Trophoblast cell (in vitro differentiated cells and primary cell): ENCODE measurements at regions not wholly inside any gene's neighbourhood (a gene's known extent, or its start where the extent isn't known, plus 50 kb on each side); places are given as distances from the start of the nearest gene placed in this dataset.

ENCODE experiments used
- DNase-seq, 2 donors: peaks; one replicate each; pipeline ENCODE4 v3.0.0-alpha.2; 2016
- H2AFZ ChIP-seq: 2 replicates; pipeline ENCODE4 v1.6.1; 2013; ENCODE audit warnings: low read length, moderate library complexity, mild to moderate bottlenecking; ENCODE audit not compliant: insufficient read depth, poor library complexity
- H2AK5ac ChIP-seq: 2 replicates; pipeline ENCODE4 v1.6.1; 2013; ENCODE audit warnings: mild to moderate bottlenecking, low read length
- H2BK120ac ChIP-seq: 2 replicates; pipeline ENCODE4 v1.6.1; 2013; ENCODE audit warnings: low read length, mild to moderate bottlenecking, moderate library complexity; ENCODE audit not compliant: insufficient read depth, poor library complexity
- H2BK12ac ChIP-seq: 2 replicates; pipeline ENCODE4 v1.6.1; 2013; ENCODE audit warnings: mild to moderate bottlenecking, low read length, moderate library complexity
- H2BK5ac ChIP-seq: 2 replicates; pipeline ENCODE4 v1.6.1; 2013; ENCODE audit warnings: low read length, low read depth, moderate library complexity, mild to moderate bottlenecking; ENCODE audit not compliant: poor library complexity
- H3K14ac ChIP-seq: 2 replicates; pipeline ENCODE4 v1.6.1; 2013; ENCODE audit warnings: mild to moderate bottlenecking, low read length
- H3K18ac ChIP-seq: 2 replicates; pipeline ENCODE4 v1.6.1; 2013; ENCODE audit warnings: mild to moderate bottlenecking, low read length
- H3K23ac ChIP-seq: 2 replicates; pipeline ENCODE4 v1.6.1; 2013; ENCODE audit warnings: low read length
- H3K27ac ChIP-seq: 2 replicates; pipeline ENCODE4 v1.5.1; 2013; ENCODE audit warnings: low read depth, mild to moderate bottlenecking, inconsistent platforms, low read length, moderate library complexity
- H3K27me3 ChIP-seq: 2 replicates; pipeline ENCODE4 v1.6.1; 2013; ENCODE audit warnings: inconsistent platforms, mild to moderate bottlenecking, low read length, moderate library complexity; ENCODE audit not compliant: insufficient read depth
- H3K36me3 ChIP-seq, 2 experiments: 1 replicate in 1 of 2; 2 replicates in 1 of 2; pipeline ENCODE4 v1.6.1; 2013; ENCODE audit warnings: low read length in 2 of 2, mild to moderate bottlenecking in 2 of 2, moderate library complexity in 1 of 2; ENCODE audit not compliant: insufficient read depth in 2 of 2, control insufficient read depth in 1 of 2
- H3K4ac ChIP-seq: 2 replicates; pipeline ENCODE4 v1.6.1; 2013; ENCODE audit warnings: low read depth, mild to moderate bottlenecking, low read length, moderate library complexity
- H3K4me1 ChIP-seq, 2 experiments: 1 replicate in 1 of 2; 2 replicates in 1 of 2; pipeline ENCODE4 v1.6.1; 2013; ENCODE audit warnings: low read length in 2 of 2, mild to moderate bottlenecking in 2 of 2, moderate library complexity in 1 of 2; ENCODE audit not compliant: insufficient read depth in 2 of 2, control insufficient read depth in 1 of 2
- H3K4me2 ChIP-seq: 2 replicates; pipeline ENCODE4 v1.6.1; 2013; ENCODE audit warnings: inconsistent platforms, mild to moderate bottlenecking, low read length, moderate library complexity
- H3K4me3 ChIP-seq: 2 replicates; pipeline ENCODE4 v1.5.1; 2013; ENCODE audit warnings: mild to moderate bottlenecking, low read depth, low read length, inconsistent platforms
- H3K79me1 ChIP-seq: one replicate; pipeline ENCODE4 v1.6.1; 2013; ENCODE audit warnings: low read length
- H3K79me2 ChIP-seq: 2 replicates; pipeline ENCODE4 v1.6.1; 2013; ENCODE audit warnings: low read length, mild to moderate bottlenecking; ENCODE audit not compliant: control insufficient read depth, insufficient read depth, poor library complexity
- H3K9ac ChIP-seq: 2 replicates; pipeline ENCODE4 v1.6.1; 2013; ENCODE audit warnings: mild to moderate bottlenecking, low read length
- H3K9me3 ChIP-seq: 2 replicates; pipeline ENCODE4 v1.6.1; 2013; ENCODE audit warnings: low read depth, mild to moderate bottlenecking, control low read depth, inconsistent platforms, low read length; ENCODE audit not compliant: insufficient read depth
- H4K12ac ChIP-seq: 2 replicates; pipeline ENCODE4 v1.6.1; 2013; ENCODE audit warnings: low read depth, mild to moderate bottlenecking, low read length, moderate library complexity
- H4K8ac ChIP-seq: 2 replicates; pipeline ENCODE4 v1.6.1; 2013; ENCODE audit warnings: low read depth, mild to moderate bottlenecking, low read length, moderate library complexity
- H4K91ac ChIP-seq: one replicate; pipeline ENCODE4 v1.6.1; 2013; ENCODE audit warnings: low read depth, mild to moderate bottlenecking, low read length, moderate library complexity
- WGBS: extraction: QIAGEN DNeasy Blood & Tissue Kit; methylation state at CpG from one replicate; pipeline ENCODE4 v1.1.7; 2013; ENCODE audit warnings: missing lambda C conversion rate; ENCODE audit not compliant: insufficient read length, insufficient coverage; ENCODE audit errors: extremely low coverage; 5-methylcytosine and 5-hydroxymethylcytosine counted together

- Histone ChIP-seq H3K4ac (no peak overlapping the region), H3K27ac (no peak overlapping the region)
Observed at GRCh38 chr18:10399465-10399864, 55.0 kb upstream of the APCDD1 start.

DNA sequence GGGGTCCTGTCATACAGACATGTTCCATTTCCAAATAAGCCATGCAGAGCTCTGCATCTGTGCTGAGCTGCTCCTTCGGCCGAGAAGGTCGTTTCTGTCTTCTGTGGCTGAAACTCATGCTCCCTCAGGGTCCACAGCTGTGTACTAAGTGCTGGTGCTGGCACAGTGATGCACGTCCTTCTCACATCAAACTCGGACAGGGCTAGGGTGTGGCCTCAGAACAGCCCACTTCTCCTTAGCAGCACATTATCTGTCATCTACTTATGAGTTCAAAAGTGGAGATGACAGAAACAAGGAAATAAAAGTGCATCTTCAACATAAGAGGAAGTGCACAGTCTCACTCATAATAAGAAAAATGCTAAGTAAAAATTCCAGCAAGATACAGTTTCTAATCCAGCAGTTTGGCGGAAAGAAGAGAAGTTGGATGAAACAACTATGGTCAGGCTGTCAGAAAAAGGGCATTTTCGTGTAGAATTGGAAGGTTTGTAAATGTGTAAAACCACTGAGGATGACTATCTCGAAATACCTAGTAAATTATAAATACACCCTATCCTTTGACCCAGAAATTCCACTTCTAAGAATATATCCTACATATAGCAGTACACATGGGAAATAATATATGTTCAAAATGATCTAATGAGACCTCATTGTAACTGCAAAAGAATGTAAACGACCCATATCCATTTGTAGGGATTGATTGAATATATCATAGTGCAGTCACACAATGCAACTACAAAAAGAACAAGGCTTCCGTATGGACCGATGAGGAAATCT, 53.7 kb upstream of the APCDD1 start:
- Histone ChIP-seq H3K14ac (no peak overlapping the region), H2AK5ac (no peak overlapping the region), H3K27ac (no peak overlapping the region), H4K8ac (no peak overlapping the region), H2BK120ac (no peak overlapping the region), H3K9ac (no peak overlapping the region), H3K4me2 (no peak overlapping the region), H2BK12ac (no peak overlapping the region), H2AFZ (no peak overlapping the region), H4K12ac (no peak overlapping the region), H3K18ac (no peak overlapping the region), H4K91ac (no peak overlapping the region), H3K4me3 (no peak overlapping the region), H3K4ac (no peak overlapping the region), H3K23ac (no peak overlapping the region), H3K27me3 (peaks cover 3% of the 10 kb centered on the region), H3K79me1 (no peaks in the 10 kb centered on the region), H2BK5ac (no peak overlapping the region), H3K79me2 (no peaks in the 10 kb centered on the region), H3K36me3 (no peaks in the 10 kb centered on the region), H3K9me3 (no peaks in the 10 kb centered on the region), H3K4me1 (no peaks in the 10 kb centered on the region)
- no peak for DNase-seq
- no CpG with 5 or more reads among the region's 11 CpGs for WGBS

More at GRCh38 chr18:10399465-10399864, 55.0 kb upstream of the APCDD1 start:
- Histone ChIP-seq H3K27me3 (peaks cover 3% of the 10 kb centered on the region), H2AK5ac (no peak overlapping the region), H2BK5ac (no peak overlapping the region), H3K4me1 (no peaks in the 10 kb centered on the region), H3K9me3 (no peaks in the 10 kb centered on the region), H3K4me3 (no peak overlapping the region), H3K79me1 (no peaks in the 10 kb centered on the region), H3K4me2 (no peak overlapping the region), H4K12ac (no peak overlapping the region), H3K23ac (no peak overlapping the region), H2AFZ (no peak overlapping the region), H4K91ac (no peak overlapping the region), H3K36me3 (no peaks in the 10 kb centered on the region), H3K14ac (no peak overlapping the region), H3K79me2 (no peaks in the 10 kb centered on the region), H2BK120ac (no peak overlapping the region), H3K9ac (no peak overlapping the region), H4K8ac (no peak overlapping the region), H3K18ac (no peak overlapping the region), H2BK12ac (no peak overlapping the region)
- WGBS: no CpG with 5 or more reads among the region's 5 CpGs
- no peak for DNase-seq

- no peaks in the 10 kb centered on the region for H3K79me2 ChIP-seq
Observed at GRCh38 chr18:10401521-10401920, 52.9 kb upstream of the APCDD1 start.

DNA sequence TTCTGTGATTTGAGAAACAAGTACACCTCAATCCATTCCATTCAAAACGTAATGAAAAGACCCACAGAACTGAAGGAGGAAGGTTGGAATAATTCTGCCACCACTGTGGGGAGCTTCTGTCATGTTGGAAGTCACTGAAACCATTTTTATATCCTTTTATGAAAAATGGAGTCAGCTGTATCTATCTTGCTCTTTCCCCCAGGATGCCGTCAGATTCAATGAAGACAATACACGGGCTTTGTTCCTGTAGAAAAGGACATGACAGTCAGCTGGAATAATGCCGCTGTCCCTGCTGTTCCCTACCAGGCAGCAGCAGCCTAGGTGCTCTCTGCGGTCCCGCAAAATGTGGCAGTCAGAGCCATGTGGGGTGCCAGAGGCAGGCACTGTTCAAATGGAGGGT, 52.5 kb upstream of the APCDD1 start:
- Histone ChIP-seq H3K9me3 (peaks cover 4% of the 10 kb centered on the region), H3K36me3 (no peaks in the 10 kb centered on the region), H3K27ac (no peak overlapping the region), H3K9ac (no peak overlapping the region), H3K79me1 (no peaks in the 10 kb centered on the region), H2AFZ (no peak overlapping the region), H2AK5ac (no peak overlapping the region), H3K4me2 (no peak overlapping the region), H4K91ac (no peak overlapping the region), H3K14ac (no peak overlapping the region), H3K4ac (no peak overlapping the region), H4K8ac (no peak overlapping the region), H3K4me3 (no peak overlapping the region), H2BK5ac (no peak overlapping the region), H2BK120ac (no peak overlapping the region), H3K27me3 (peaks cover 3% of the 10 kb centered on the region), H3K79me2 (no peaks in the 10 kb centered on the region), H4K12ac (no peak overlapping the region), H3K23ac (no peak overlapping the region), H3K4me1 (no peaks in the 10 kb centered on the region), H3K18ac (no peak overlapping the region), H2BK12ac (no peak overlapping the region)
- WGBS: no CpG with 5 or more reads among the region's 6 CpGs
- no peak for DNase-seq

More at GRCh38 chr18:10401521-10401920, 52.9 kb upstream of the APCDD1 start:
- Histone ChIP-seq H2BK5ac (no peak overlapping the region), H3K27ac (no peak overlapping the region), H2AK5ac (no peak overlapping the region), H4K8ac (no peak overlapping the region), H2BK120ac (no peak overlapping the region), H3K4me3 (no peak overlapping the region), H3K9me3 (peaks cover 4% of the 10 kb centered on the region), H3K18ac (no peak overlapping the region), H3K27me3 (peaks cover 3% of the 10 kb centered on the region), H3K9ac (no peak overlapping the region), H2AFZ (no peak overlapping the region), H3K79me1 (no peaks in the 10 kb centered on the region), H3K4me2 (no peak overlapping the region), H3K23ac (no peak overlapping the region), H3K4me1 (no peaks in the 10 kb centered on the region), H3K4ac (no peak overlapping the region), H3K36me3 (no peaks in the 10 kb centered on the region), H4K91ac (no peak overlapping the region), H4K12ac (no peak overlapping the region), H3K14ac (no peak overlapping the region), H2BK12ac (no peak overlapping the region)
- DNase-seq: no peak
- WGBS: no CpG with 5 or more reads among the region's 5 CpGs
